ENCODE measurements at regions not wholly inside any gene's neighbourhood (a gene's known extent, or its start where the extent isn't known, plus 50 kb on each side); places are given as distances from the start of the nearest gene placed in this dataset.

DNA sequence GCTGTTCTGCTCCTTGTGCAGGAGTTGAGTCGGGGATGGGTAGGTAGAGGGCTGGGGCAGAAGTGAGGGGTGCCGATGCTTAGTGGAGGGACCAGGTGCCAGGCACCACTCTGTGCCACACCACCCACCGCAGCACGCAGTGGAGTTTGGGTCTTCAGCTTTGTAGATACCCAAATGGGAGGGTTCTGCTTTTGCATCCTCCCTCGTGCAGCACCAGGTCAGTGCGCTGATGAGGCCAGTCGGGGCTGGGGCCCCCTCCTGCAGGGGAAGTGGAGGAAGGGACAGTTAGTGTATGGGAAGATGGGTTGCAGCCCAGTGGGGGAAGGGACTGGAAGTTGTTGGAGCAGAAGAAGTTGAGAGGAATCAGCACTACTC lies 244.0 kb downstream of the RHOU start:
- no peak for DNase-seq

- no peak for DNase-seq
Observed at GRCh38 chr1:228979774-228980173, 244.5 kb downstream of the RHOU start.

- no peak for DNase-seq
Observed at GRCh38 chr1:228980232-228980937, 245.1 kb downstream of the RHOU start.

- DNase-seq: no peak
Observed at GRCh38 chr1:228982637-228983036, 247.4 kb downstream of the RHOU start.

DNA sequence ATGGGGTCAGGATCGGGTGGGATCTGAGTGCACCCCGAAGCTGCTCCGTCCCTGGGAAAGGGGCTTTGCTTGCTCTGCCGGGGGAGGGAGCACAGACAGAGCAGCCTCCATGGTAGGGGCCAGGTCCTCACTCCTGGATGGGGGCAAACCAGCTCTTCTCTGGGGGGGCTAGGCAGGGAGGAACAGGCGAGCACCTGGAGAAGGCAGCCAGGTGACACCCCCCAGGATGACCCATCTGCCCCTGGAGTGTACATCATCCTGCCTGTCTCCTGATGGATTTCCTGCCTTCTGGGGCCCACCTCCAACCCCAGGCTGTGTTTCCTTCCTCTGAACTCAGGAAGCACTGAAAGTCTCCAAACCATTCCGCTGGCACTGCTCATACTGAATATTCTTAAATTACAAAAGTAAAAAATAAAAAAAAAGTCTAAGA lies 248.0 kb downstream of the RHOU start:
- DNase-seq: no peak

- DNase-seq: no peak
Observed at GRCh38 chr1:228983661-228984060, 248.4 kb downstream of the RHOU start.

GRCh38 chr1:228984107-228984506 lies 248.8 kb downstream of the RHOU start:
- DNase-seq: no peak

DNA sequence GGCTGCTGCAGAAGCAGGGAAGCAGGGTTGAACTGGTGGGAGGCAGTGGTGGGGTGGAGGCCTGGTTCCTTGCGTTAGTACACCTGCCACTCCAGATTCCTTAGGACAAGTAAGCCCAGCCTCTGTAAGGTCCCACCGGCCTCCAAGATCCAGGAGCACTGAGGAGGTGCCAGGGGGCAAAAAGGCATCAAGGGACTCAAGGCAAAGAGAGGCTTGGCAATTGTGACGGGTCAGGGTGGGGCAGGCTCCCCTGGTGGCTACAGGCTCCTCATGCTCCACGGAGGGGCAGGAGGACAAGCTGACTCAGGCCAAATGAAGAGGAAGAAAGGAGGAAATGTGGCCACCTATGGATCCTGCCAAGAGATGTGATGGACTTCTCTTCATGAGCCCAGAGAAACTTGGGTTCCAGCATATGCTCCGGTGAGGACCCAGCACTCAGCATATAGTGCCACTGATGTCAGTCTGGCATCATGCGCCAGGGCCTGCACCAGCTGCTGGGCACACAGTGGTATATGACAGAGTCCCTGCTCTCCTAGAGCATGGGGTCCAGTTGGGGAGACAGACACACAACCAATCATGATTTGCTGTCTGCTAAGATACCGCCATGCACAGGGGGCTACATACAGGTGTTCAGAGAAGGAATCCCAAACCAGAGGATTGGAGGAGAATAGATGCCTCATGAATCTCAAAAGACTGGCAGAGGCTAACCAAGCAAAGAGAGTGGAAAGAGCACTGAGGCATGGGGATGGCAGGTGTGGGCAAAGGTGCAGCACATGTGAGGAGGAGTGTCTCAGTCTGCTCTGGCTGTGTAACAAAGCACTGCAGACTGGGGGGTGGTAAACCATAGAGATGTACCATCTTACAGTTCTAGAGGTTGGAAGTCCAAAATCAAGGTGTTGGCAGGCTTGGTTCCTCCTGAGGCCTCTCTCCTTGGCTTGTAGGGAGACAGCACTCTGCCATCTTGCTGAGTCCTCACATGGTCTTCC lies 249.7 kb downstream of the RHOU start:
- DNase-seq: no peak

DNA sequence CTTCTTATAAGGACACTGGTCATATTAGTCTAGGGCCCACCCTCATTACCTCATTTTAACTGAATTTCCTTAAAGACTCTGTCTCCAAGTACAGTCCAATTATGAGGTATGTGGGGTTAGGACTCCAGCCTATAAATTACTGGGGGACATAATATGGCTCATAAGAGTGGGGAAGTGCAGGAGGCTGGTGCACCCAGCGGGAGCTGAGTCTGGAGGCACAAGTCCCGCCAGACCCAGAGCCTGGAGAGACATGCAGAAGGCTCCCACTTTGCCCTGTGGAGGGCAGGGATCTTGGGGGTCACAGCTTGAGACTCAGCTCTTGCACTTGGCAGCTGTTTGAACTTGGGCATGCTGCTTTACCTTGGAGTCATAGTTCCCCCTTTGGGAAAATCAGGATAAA lies 250.4 kb downstream of the RHOU start:
- DNase-seq: no peak

DNA sequence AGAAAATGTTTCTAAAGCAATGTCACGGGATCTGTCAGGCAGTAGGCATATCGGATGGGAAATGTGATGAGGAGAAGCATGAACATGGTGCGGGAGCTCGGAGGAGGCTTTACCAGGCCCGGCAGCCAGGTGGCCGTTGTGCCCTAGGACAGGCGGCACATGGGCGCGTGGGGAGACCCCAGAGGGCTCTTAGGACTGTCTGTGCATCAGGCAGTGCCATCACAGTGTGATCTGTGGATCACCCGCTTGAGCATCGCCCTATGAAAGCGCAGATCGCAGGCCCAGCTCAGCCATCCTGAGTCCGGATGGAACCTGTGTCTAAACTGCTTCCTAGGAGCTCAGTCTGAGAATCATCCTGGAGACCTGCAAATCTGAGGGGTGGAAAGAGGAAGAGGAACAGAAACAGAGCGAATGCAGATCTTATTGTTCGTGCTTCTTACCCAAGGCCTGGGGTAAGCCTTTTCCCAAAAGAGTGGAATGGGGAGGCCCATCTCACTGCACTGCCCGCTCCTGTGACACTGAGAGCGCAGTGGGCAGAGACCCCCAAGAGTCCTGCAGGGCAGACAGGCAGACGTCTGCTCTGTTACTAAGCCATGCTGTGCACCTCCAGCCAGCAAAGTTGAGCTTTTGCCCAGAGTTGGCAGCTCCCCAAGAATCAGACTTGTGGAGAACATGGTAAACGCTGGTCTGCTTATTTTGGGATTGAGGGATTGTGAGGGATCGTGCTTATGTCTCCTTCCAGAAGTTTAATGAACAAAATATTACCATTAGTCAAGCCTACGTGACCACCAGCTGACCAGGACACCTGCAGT lies 251.0 kb downstream of the RHOU start:
- no peak for DNase-seq

GRCh38 chr1:228987286-228987685 lies 252.0 kb downstream of the RHOU start:
- DNase-seq: no peak

- DNase-seq: no peak
Observed at GRCh38 chr1:228987736-228988506, 252.6 kb downstream of the RHOU start.

- no peak for DNase-seq
Observed at GRCh38 chr1:228988664-228989063, 253.4 kb downstream of the RHOU start.

DNA sequence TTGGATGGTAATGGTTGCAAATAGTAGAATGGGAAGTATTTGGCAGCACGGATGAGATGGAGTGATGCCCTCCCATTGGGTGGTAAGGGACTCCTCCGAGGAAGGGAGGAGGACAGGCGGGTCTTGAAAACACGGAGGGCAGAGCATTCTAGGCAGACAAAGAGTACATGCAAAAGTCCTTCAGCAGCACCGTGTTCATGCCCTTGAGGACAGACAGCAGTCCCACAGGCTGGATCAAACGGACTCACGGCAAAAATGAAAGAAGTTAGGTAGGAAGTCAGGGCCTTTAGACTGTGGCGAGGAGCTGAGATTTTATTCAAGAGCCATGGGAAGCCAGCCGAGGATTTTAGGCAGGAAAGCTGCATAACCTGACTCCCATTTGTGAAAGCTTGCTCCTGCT lies 253.9 kb downstream of the RHOU start:
- no peak for DNase-seq

DNA sequence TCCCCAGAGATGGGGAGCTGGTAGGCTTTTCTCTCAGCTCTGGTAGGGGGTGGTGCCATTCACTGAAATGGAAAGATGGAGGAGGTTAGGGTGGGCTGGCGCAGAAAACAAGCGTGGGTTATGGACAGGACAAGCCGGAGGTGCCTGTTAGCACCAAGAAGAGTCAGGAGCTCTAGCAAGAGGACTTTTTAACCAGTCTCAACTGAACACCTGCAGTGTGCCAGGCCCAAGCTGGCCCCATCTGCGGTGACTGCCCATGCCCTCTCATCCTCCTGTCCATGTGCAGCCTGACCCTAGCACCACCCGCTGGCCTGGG lies 254.4 kb downstream of the RHOU start:
- DNase-seq: no peak

DNA sequence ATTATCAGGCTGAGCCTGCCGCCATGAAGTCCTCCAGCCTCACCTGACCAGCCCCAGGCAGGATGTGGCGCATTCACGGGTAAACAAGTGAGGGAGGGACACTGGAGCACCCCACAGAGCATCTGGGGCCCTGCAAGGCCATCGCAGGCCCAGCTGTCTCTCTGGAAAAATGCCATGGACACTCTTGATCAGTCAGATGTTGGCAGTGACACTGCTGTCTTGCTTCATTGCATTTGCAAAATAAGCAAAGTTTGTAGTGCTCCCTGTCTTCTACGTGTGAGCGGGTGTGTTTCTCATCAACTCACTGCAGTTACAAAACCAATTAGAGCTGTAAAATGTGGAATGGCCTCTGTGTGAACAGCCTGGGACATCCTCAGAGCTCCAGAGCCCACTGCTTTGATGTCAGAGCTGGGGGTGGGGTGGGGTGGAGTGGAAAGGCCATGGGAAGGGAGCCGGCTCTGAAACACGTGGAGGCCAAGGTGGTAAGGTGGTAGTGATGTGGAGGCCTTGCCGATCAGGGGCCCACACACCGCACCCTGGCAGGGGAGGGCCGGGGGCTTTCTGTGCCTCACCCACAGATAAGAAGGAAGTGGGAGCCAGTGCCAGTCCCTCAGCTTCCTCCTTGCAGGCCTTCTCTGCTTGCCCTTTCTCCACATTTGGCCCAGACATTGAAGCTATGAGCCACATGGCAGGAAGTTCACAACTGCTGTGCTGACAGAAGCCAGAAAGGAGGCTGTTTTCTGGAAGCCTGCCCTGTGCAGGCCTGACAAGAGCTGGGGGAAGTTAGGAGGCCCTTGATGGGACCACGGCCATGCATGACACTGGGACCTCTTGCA lies 254.9 kb downstream of the RHOU start:
- DNase-seq: peak; percentile 83

DNA sequence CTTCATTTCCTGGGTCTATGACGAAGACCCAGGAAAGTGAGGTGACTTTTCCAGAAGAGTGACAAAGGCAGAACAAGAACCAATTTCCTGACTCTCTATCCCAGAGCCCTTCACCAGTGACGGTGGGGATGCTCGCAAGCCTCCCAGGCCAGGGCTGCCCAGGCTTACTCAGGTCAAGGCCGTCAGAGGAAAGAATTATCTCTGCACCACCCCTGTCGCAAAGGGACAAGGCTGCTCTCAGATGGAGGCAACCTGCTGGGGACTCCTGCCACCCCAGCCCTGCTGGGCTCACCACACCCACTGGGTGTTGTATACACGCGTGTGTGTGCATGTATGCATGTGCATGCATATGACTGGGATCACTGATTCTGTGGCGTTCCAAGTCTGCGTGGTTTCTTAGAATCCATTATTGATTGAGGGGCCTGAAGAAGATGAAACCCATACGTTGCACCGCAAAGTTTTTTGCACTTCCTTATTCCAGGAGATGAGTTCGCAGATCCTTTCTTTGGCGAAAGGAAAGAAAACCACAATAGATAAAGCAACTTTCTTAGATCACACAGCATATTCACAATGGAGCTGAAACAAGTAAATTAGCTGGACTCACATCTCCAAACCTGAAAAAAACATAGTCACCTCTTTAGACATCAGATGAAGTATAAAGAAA lies 255.8 kb downstream of the RHOU start:
- no peak for DNase-seq

DNA sequence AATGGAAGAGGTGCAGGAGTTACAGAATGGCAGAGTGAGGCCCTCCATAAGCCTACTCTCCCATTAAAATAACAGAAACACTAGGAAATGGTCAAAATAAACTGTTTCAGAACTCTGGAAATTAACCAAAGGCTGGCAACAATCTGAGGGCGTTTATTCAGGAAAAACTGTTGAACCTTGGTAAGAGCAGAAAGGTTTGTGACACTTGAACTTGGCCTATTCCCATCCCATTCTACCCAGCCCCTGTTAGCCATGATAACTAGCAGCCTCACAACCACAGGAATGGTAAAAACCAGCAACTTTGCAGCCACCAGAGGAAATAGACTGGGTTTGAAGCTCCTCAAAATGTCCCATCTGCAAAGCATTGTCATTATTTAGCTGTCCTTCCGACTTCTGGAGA lies 256.8 kb downstream of the RHOU start:
- DNase-seq: no peak

DNA sequence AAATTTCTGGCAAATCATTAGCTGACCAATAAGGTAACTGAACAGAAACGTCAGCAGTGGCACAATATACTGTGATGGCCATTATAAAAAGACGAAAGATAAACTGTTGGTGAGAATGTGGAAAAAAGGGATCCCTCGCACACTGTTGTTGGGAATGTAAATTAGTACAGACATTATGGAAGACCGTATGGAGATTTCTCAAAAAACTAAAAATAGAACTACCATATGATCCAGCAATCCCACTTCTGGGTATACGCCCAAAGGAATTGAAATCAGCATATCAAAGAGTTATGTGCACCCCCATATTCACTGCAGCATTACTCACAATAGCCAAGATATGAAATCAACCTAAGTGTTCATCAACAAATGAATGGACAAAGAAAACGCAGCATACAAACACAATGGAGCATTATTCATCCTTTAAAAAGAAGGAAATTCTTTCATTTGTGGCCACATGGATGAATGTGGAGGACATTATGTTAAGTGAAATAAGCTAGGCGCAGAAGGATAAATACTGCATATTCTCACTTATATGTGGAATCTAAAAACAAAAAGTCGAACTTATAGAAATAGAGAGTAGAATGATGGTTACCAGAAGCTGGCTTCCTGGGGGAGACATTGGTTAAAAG lies 257.7 kb downstream of the RHOU start:
- no peak for DNase-seq
